Liver (tissue), 8 donors: ENCODE measurements at regions not wholly inside any gene's neighbourhood (a gene's known extent, or its start where the extent isn't known, plus 50 kb on each side); places are given as distances from the start of the nearest gene placed in this dataset.
A peak's percentile ranks its signal among the peaks of the same experiment; 100 is the strongest.

Source experiments
- DNase-seq: peaks from one replicate; pipeline ENCODE4 v3.0.0-alpha.2; 2017; ENCODE audit warnings: low spot score
- H3K27ac ChIP-seq, 2 donors: one replicate each; pipeline ENCODE4 v1.7.0; 2013; ENCODE audit warnings: inconsistent platforms in 2 of 2, low read length in 2 of 2, control low read depth in 1 of 2, low read depth in 1 of 2, mild to moderate bottlenecking in 1 of 2
- H3K27me3 ChIP-seq, 4 donors: one replicate each; pipeline versions ENCODE4 v1.6.1 to v1.7.0; 2013; ENCODE audit warnings: low read length in 3 of 4, inconsistent platforms in 1 of 4, mild to moderate bottlenecking in 1 of 4, moderate library complexity in 1 of 4; ENCODE audit not compliant: control insufficient read depth in 4 of 4, insufficient read depth in 4 of 4
- H3K36me3 ChIP-seq, 4 donors: one replicate each; pipeline versions ENCODE4 v1.6.1 to v1.7.0; 2013; ENCODE audit warnings: low read length in 3 of 4, mild to moderate bottlenecking in 3 of 4, low read depth in 1 of 4, moderate library complexity in 1 of 4; ENCODE audit not compliant: control insufficient read depth in 4 of 4, insufficient read depth in 3 of 4
- H3K4me1 ChIP-seq, 4 donors: one replicate each; pipeline versions ENCODE4 v1.6.1 to v1.7.0; 2013; ENCODE audit warnings: low read length in 3 of 4, mild to moderate bottlenecking in 3 of 4, moderate library complexity in 1 of 4; ENCODE audit not compliant: control insufficient read depth in 4 of 4, insufficient read depth in 4 of 4
- H3K4me3 ChIP-seq, 3 donors: one replicate each; pipeline versions ENCODE4 v1.6.1 to v1.7.0; 2013; ENCODE audit warnings: low read length in 3 of 3, control low read depth in 1 of 3, low read depth in 1 of 3, mild to moderate bottlenecking in 1 of 3
- H3K9ac ChIP-seq, 2 donors: one replicate each; pipeline ENCODE4 v1.7.0; 2013; ENCODE audit warnings: low read length in 2 of 2, mild to moderate bottlenecking in 2 of 2, moderate library complexity in 2 of 2, control low read depth in 1 of 2, low read depth in 1 of 2
- H3K9me3 ChIP-seq, 4 donors: one replicate each; pipeline versions ENCODE4 v1.6.1 to v1.7.0; 2013; ENCODE audit warnings: low read length in 3 of 4; ENCODE audit not compliant: control insufficient read depth in 4 of 4
- EGR1 ChIP-seq, 2 donors: IDR thresholded peaks; 2 replicates each; pipeline ENCODE4 v1.6.1; 2016 to 2018; ENCODE audit warnings: antibody characterized with exemption in 2 of 2, low read depth in 2 of 2
- FOXA1 ChIP-seq: IDR thresholded peaks from 2 replicates; pipeline ENCODE4 v1.6.1; 2016; ENCODE audit warnings: antibody characterized with exemption
- FOXA2 ChIP-seq: IDR thresholded peaks from 2 replicates; pipeline ENCODE4 v1.6.1; 2016; ENCODE audit warnings: antibody characterized with exemption
- GABPA ChIP-seq, 2 donors: IDR thresholded peaks in 1 of 2; conservative IDR thresholded peaks in 1 of 2; 2 replicates each; pipeline ENCODE4 v1.6.1; 2016; ENCODE audit warnings: antibody characterized with exemption in 2 of 2, mild to moderate bottlenecking in 1 of 2, moderate library complexity in 1 of 2
- HNF4A ChIP-seq, 2 donors: conservative IDR thresholded peaks; 2 replicates each; pipeline ENCODE4 v1.6.1; 2016; ENCODE audit warnings: antibody characterized with exemption in 2 of 2, mild to moderate bottlenecking in 2 of 2
- HNF4G ChIP-seq: IDR thresholded peaks from 2 replicates; pipeline ENCODE4 v1.6.1; 2016; ENCODE audit warnings: antibody characterized with exemption
- JUND ChIP-seq, 2 donors: IDR thresholded peaks; 2 replicates each; pipeline ENCODE4 v1.6.1; 2016; ENCODE audit warnings: antibody characterized with exemption in 2 of 2
- NR2F2 ChIP-seq: IDR thresholded peaks from 2 replicates; pipeline ENCODE4 v1.6.1; 2016; ENCODE audit warnings: antibody characterized with exemption
- RAD21 ChIP-seq, 2 donors: IDR thresholded peaks; 2 replicates each; pipeline ENCODE4 v1.6.1; 2016; ENCODE audit warnings: antibody characterized with exemption in 2 of 2, mild to moderate bottlenecking in 2 of 2
- RXRA ChIP-seq, 2 donors: IDR thresholded peaks; 2 replicates each; pipeline ENCODE4 v1.6.1; 2017 to 2018; ENCODE audit warnings: antibody characterized with exemption in 2 of 2, mild to moderate bottlenecking in 1 of 2
- SP1 ChIP-seq: IDR thresholded peaks from 2 replicates; pipeline ENCODE4 v1.6.1; 2018; ENCODE audit warnings: antibody characterized with exemption, mild to moderate bottlenecking
- TAF1 ChIP-seq: conservative IDR thresholded peaks from 2 replicates; pipeline ENCODE4 v1.6.1; 2016; ENCODE audit warnings: antibody characterized with exemption, mild to moderate bottlenecking
- YY1 ChIP-seq: IDR thresholded peaks from 2 replicates; pipeline ENCODE4 v1.6.1; 2016; ENCODE audit warnings: antibody characterized with exemption, mild to moderate bottlenecking
- WGBS: extraction: QIAGEN DNeasy Blood & Tissue Kit; methylation state at CpG from one replicate; pipeline ENCODE4 v1.1.7; 2013; 5-methylcytosine and 5-hydroxymethylcytosine counted together
- TF ChIP-seq, protein P1 (sequence below): fragments of 150-350 bp; IDR thresholded peaks from 2 replicates; pipeline ENCODE4 v1.5.1; 2017; ENCODE audit warnings: improper control_type of control experiment, low read depth, low read length; ENCODE audit not compliant: missing input control
- TF ChIP-seq, protein P2 (sequence below): IDR thresholded peaks from 2 replicates; pipeline ENCODE4 v1.6.1; 2016; ENCODE audit warnings: antibody characterized with exemption, mild to moderate bottlenecking
- TF ChIP-seq, protein P3 (sequence below): IDR thresholded peaks from 2 replicates; pipeline ENCODE4 v1.6.1; 2016; ENCODE audit warnings: antibody characterized with exemption
- TF ChIP-seq, protein P4 (sequence below): IDR thresholded peaks from 2 replicates; pipeline ENCODE4 v1.6.1; 2016; ENCODE audit warnings: antibody characterized with exemption
- donor health status: healthy.
- donor health status: healthy.
- donor health status: healthy.
- donor health status: healthy.
- donor health status: healthy.

DNA sequence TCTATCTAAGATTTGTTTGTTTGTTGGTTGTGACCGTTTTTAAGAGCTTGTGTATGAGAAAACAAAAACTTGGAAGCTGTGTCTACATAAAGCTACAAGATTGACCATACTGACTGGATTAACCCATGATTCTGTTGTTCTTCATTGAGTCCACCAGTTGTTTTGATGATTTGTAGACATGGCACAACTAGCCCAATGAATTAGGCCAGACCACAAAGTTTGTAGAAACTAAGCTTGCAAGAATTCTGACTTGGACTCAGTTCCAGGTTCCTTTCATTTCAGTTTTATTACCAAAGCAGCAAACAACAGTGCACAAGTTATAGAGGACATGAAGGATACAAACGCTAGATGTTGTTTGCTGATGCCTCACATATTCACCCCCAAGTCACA, 119.3 kb downstream of the RASGEF1B start:
- Histone ChIP-seq H3K9ac (no peak overlapping the region), H3K4me3 (no peak overlapping the region), H3K36me3 (no peaks in the 10 kb centered on the region), H3K9me3 (no peaks in the 10 kb centered on the region), H3K27ac (no peak overlapping the region), H3K4me1 (peaks cover 0 to 3% (median 0%) of the 10 kb centered on the region in 4 donors), H3K27me3 (no peaks in the 10 kb centered on the region)
- no peak for TF ChIP-seq YY1
- TF ChIP-seq SP1: no peak
- TF ChIP-seq RXRA (IDR thresholded peaks at IDR 0.05): no peak
- no peak for TF ChIP-seq FOXA2
- TF ChIP-seq, protein P1, sequence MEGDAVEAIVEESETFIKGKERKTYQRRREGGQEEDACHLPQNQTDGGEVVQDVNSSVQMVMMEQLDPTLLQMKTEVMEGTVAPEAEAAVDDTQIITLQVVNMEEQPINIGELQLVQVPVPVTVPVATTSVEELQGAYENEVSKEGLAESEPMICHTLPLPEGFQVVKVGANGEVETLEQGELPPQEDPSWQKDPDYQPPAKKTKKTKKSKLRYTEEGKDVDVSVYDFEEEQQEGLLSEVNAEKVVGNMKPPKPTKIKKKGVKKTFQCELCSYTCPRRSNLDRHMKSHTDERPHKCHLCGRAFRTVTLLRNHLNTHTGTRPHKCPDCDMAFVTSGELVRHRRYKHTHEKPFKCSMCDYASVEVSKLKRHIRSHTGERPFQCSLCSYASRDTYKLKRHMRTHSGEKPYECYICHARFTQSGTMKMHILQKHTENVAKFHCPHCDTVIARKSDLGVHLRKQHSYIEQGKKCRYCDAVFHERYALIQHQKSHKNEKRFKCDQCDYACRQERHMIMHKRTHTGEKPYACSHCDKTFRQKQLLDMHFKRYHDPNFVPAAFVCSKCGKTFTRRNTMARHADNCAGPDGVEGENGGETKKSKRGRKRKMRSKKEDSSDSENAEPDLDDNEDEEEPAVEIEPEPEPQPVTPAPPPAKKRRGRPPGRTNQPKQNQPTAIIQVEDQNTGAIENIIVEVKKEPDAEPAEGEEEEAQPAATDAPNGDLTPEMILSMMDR: no peak
- TF ChIP-seq FOXA1: no peak
- TF ChIP-seq HNF4G: no peak
- TF ChIP-seq, protein P2, sequence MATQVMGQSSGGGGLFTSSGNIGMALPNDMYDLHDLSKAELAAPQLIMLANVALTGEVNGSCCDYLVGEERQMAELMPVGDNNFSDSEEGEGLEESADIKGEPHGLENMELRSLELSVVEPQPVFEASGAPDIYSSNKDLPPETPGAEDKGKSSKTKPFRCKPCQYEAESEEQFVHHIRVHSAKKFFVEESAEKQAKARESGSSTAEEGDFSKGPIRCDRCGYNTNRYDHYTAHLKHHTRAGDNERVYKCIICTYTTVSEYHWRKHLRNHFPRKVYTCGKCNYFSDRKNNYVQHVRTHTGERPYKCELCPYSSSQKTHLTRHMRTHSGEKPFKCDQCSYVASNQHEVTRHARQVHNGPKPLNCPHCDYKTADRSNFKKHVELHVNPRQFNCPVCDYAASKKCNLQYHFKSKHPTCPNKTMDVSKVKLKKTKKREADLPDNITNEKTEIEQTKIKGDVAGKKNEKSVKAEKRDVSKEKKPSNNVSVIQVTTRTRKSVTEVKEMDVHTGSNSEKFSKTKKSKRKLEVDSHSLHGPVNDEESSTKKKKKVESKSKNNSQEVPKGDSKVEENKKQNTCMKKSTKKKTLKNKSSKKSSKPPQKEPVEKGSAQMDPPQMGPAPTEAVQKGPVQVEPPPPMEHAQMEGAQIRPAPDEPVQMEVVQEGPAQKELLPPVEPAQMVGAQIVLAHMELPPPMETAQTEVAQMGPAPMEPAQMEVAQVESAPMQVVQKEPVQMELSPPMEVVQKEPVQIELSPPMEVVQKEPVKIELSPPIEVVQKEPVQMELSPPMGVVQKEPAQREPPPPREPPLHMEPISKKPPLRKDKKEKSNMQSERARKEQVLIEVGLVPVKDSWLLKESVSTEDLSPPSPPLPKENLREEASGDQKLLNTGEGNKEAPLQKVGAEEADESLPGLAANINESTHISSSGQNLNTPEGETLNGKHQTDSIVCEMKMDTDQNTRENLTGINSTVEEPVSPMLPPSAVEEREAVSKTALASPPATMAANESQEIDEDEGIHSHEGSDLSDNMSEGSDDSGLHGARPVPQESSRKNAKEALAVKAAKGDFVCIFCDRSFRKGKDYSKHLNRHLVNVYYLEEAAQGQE: no peak
- TF ChIP-seq NR2F2: no peak
- TF ChIP-seq, protein P3, sequence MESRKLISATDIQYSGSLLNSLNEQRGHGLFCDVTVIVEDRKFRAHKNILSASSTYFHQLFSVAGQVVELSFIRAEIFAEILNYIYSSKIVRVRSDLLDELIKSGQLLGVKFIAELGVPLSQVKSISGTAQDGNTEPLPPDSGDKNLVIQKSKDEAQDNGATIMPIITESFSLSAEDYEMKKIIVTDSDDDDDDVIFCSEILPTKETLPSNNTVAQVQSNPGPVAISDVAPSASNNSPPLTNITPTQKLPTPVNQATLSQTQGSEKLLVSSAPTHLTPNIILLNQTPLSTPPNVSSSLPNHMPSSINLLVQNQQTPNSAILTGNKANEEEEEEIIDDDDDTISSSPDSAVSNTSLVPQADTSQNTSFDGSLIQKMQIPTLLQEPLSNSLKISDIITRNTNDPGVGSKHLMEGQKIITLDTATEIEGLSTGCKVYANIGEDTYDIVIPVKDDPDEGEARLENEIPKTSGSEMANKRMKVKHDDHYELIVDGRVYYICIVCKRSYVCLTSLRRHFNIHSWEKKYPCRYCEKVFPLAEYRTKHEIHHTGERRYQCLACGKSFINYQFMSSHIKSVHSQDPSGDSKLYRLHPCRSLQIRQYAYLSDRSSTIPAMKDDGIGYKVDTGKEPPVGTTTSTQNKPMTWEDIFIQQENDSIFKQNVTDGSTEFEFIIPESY: no peak
- TF ChIP-seq, protein P4, sequence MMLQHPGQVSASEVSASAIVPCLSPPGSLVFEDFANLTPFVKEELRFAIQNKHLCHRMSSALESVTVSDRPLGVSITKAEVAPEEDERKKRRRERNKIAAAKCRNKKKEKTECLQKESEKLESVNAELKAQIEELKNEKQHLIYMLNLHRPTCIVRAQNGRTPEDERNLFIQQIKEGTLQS: no peak
- TF ChIP-seq GABPA (IDR thresholded peaks at IDR 0.05 in 1 of 2, conservative IDR thresholded peaks at IDR 0.05 in 1 of 2): no peak
- TF ChIP-seq RAD21 (IDR thresholded peaks at IDR 0.05): no peak
- 69% methylated on average over 2 of the region's 2 CpGs for WGBS
- DNase-seq: no peak

DNA sequence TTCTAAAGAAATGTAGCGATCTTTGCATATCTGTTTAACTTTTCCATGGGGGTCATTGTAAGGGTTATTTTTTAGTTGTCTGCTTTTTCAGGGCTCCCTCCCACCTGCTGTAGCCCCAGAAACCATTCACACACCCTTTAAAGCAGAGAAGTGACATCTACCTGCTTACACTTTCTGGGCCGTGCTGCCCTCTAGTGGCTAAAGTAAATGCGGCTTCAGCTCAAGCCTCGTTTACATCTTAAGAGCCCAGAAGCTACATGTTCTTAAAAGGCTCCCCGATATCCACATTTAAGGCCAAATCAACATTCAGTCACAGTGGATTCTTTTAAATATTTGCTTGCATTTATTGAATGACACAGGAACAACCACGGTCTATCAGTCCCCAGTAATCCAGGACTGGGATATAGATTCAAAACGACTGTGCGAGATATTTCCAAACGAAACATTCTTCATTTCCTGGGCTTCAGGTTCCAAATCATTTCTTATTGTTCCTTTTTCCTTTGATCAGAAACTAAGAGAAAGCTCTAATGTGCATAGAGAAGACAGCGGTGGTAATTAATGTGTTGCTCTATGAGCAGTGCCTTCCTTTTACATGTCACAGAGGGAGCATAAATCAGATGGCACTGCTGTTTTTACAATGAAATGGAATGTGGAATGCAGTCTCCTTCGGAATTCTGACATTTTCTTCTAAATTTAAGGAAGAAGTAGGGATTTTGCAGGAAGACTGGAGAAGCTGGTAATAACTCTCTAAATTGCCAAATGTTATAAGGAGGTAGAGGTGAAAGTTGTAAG, 119.9 kb downstream of the RASGEF1B start:
- TF ChIP-seq TAF1 (no peak), JUND (IDR thresholded peaks at IDR 0.05) (no peak), RXRA (IDR thresholded peaks at IDR 0.05) (no peak), EGR1 (IDR thresholded peaks at IDR 0.05; ENCODE audit: low read depth in 2 of 2) (no peak), RAD21 (IDR thresholded peaks at IDR 0.05) (peak; percentile 76 to 83), SP1 (no peak), HNF4A (conservative IDR thresholded peaks at IDR 0.05) (no peak), FOXA2 (no peak)
- TF ChIP-seq, protein P3: no peak
- TF ChIP-seq, protein P1: peak; percentile 71
- Histone ChIP-seq H3K27me3 (no peaks in the 10 kb centered on the region), H3K4me3 (no peak overlapping the region), H3K9ac (no peak overlapping the region), H3K4me1 (peaks cover 0 to 3% (median 0%) of the 10 kb centered on the region in 4 donors), H3K9me3 (no peaks in the 10 kb centered on the region), H3K36me3 (no peaks in the 10 kb centered on the region), H3K27ac (no peak overlapping the region)
- peak; percentile 69 for DNase-seq
- WGBS: 33% methylated on average over 11 of the region's 11 CpGs
